ENCODE measurements at regions not wholly inside any gene's neighbourhood (a gene's known extent, or its start where the extent isn't known, plus 50 kb on each side); places are given as distances from the start of the nearest gene placed in this dataset.

- H3K36me3 Mint-ChIP-seq (ENCODE audit: low read depth), result peaks cover 13% of the 10 kb centered on the region
- H3K27ac Mint-ChIP-seq, result no peak overlapping the region
- no peak overlapping the region for H3K4me3 Mint-ChIP-seq
- no peaks in the 10 kb centered on the region for H3K27me3 ChIP-seq (ENCODE audit: control insufficient read depth, insufficient read depth, low read length, poor library complexity, severe bottlenecking)
- H3K4me3 ChIP-seq (ENCODE audit: low read length), result no peak overlapping the region
- no peaks in the 10 kb centered on the region for H3K36me3 ChIP-seq (ENCODE audit: control insufficient read depth, insufficient read depth, low read length)
- no peak overlapping the region for H3K27ac ChIP-seq (ENCODE audit: low read depth, low read length)
- no peaks in the 10 kb centered on the region for H3K27me3 Mint-ChIP-seq (ENCODE audit: insufficient read depth)
- WGBS, 2 experiments (ENCODE audit: insufficient coverage in 1 of 2, insufficient read length in 1 of 2), result 97% methylated on average over 2 of the region's 3 CpGs; no CpG with 5 or more reads in 1 of the 2 experiments
- H3K4me1 ChIP-seq (ENCODE audit: control insufficient read depth, insufficient read depth, low read length), result no peaks in the 10 kb centered on the region
- peaks cover 9% of the 10 kb centered on the region for H3K9me3 ChIP-seq (ENCODE audit: control insufficient read depth, low read length)
- H3K4me1 Mint-ChIP-seq, result peaks cover 4% of the 10 kb centered on the region
- no peak overlapping the region for H3K9ac ChIP-seq (ENCODE audit: extremely low read depth, low read length, poor library complexity, severe bottlenecking)
- TF ChIP-seq CTCF (conservative IDR thresholded peaks at IDR 0.05), result no peak
- no peak for DNase-seq
- peaks cover 51% of the 10 kb centered on the region for H3K9me3 Mint-ChIP-seq
Observed at GRCh38 chrX:20861113-20861512, 513.1 kb upstream of the CNKSR2 start.

GRCh38 chrX:20857746-20858145, 516.5 kb upstream of the CNKSR2 start:
- no peaks in the 10 kb centered on the region for H3K36me3 ChIP-seq (ENCODE audit: control insufficient read depth, insufficient read depth, low read length)
- H3K4me1 ChIP-seq (ENCODE audit: control insufficient read depth, insufficient read depth, low read length), result no peaks in the 10 kb centered on the region
- peak overlapping the region; percentile 75 for H3K27ac ChIP-seq (ENCODE audit: low read depth, low read length)
- Mint-ChIP-seq H3K9me3 (peaks cover 42% of the 10 kb centered on the region), H3K27ac (peak overlapping the region; percentile 85), H3K4me3 (no peak overlapping the region), H3K27me3 (ENCODE audit: insufficient read depth) (no peaks in the 10 kb centered on the region), H3K36me3 (ENCODE audit: low read depth) (peaks cover 13% of the 10 kb centered on the region), H3K4me1 (peaks cover 11% of the 10 kb centered on the region)
- DNase-seq, result no peak
- peaks cover 9% of the 10 kb centered on the region for H3K9me3 ChIP-seq (ENCODE audit: control insufficient read depth, low read length)
- H3K9ac ChIP-seq (ENCODE audit: extremely low read depth, low read length, poor library complexity, severe bottlenecking), result no peak overlapping the region
- no peaks in the 10 kb centered on the region for H3K27me3 ChIP-seq (ENCODE audit: control insufficient read depth, insufficient read depth, low read length, poor library complexity, severe bottlenecking)
- no peak for TF ChIP-seq CTCF (conservative IDR thresholded peaks at IDR 0.05)
- WGBS, 2 experiments (ENCODE audit: insufficient coverage in 1 of 2, insufficient read length in 1 of 2), result 52% methylated on average over 3 of the region's 3 CpGs; no CpG with 5 or more reads in 1 of the 2 experiments
- no peak overlapping the region for H3K4me3 ChIP-seq (ENCODE audit: low read length)

GRCh38 chrX:20838477-20838876, 535.7 kb upstream of the CNKSR2 start:
- DNase-seq, result no peak
- Mint-ChIP-seq H3K9me3 (peaks cover 61% of the 10 kb centered on the region), H3K4me1 (no peaks in the 10 kb centered on the region), H3K27me3 (ENCODE audit: insufficient read depth) (no peaks in the 10 kb centered on the region), H3K36me3 (ENCODE audit: low read depth) (peaks cover 3% of the 10 kb centered on the region), H3K27ac (no peak overlapping the region), H3K4me3 (no peak overlapping the region)
- Histone ChIP-seq H3K36me3 (ENCODE audit: control insufficient read depth, insufficient read depth, low read length) (no peaks in the 10 kb centered on the region), H3K4me1 (ENCODE audit: control insufficient read depth, insufficient read depth, low read length) (no peaks in the 10 kb centered on the region), H3K9me3 (ENCODE audit: control insufficient read depth, low read length) (peaks cover 9% of the 10 kb centered on the region), H3K27ac (ENCODE audit: low read depth, low read length) (no peak overlapping the region), H3K4me3 (ENCODE audit: low read length) (no peak overlapping the region), H3K27me3 (ENCODE audit: control insufficient read depth, insufficient read depth, low read length, poor library complexity, severe bottlenecking) (no peaks in the 10 kb centered on the region), H3K9ac (ENCODE audit: extremely low read depth, low read length, poor library complexity, severe bottlenecking) (no peak overlapping the region)
- no peak for TF ChIP-seq CTCF (conservative IDR thresholded peaks at IDR 0.05)
- 94% methylated on average over 3 of the region's 3 CpGs; no CpG with 5 or more reads in 1 of the 2 experiments for WGBS, 2 experiments (ENCODE audit: insufficient coverage in 1 of 2, insufficient read length in 1 of 2)
